SK-N-MC (cell line): ENCODE measurements at regions not wholly inside any gene's neighbourhood (a gene's known extent, or its start where the extent isn't known, plus 50 kb on each side); places are given as distances from the start of the nearest gene placed in this dataset.
"Not testable (repeated sequence)": the region's sequence is repeated elsewhere in the genome, so short reads cannot be mapped to it uniquely, and the experiment has no call there.

Source experiments
- DNase-seq: peaks from one replicate; pipeline ENCODE4 v3.0.0-alpha.2; 2011; ENCODE audit warnings: low read depth, low spot score
- H3K27ac ChIP-seq: fragments of 200-600 bp; sonication (generic); 2 replicates; pipeline ENCODE4 v1.5.1; 2016; ENCODE audit warnings: mixed run types
- H3K36me3 ChIP-seq: fragments of 200-600 bp; sonication (generic); 2 replicates; pipeline ENCODE4 v1.6.1; 2017; ENCODE audit warnings: antibody characterized with exemption, low read length, mixed read lengths; ENCODE audit not compliant: insufficient read depth
- H3K4me3 ChIP-seq: fragments of 200-600 bp; sonication (generic); 2 replicates; pipeline ENCODE4 v1.5.1; 2016
- H3K9ac ChIP-seq: fragments of 200-600 bp; sonication (generic); 2 replicates; pipeline ENCODE4 v1.8.0; 2017; ENCODE audit warnings: mixed run types, mixed read lengths; ENCODE audit not compliant: insufficient read length
- H3K9me3 ChIP-seq: fragments of 200-600 bp; sonication (generic); 2 replicates; pipeline ENCODE4 v1.6.1; 2017; ENCODE audit warnings: low read depth, mild to moderate bottlenecking, antibody characterized with exemption, low read length, moderate library complexity, mixed read lengths
- EZH2 ChIP-seq: fragments of 200-600 bp; sonication (generic); IDR thresholded peaks from one replicate; pipeline ENCODE4 v1.6.1; 2017; ENCODE audit warnings: antibody characterized with exemption
- FOXP2 ChIP-seq: optimal IDR thresholded peaks from 2 replicates; pipeline ENCODE3; 2011; ENCODE audit warnings: mild to moderate bottlenecking, moderate library complexity; ENCODE audit not compliant: insufficient read depth; ENCODE audit errors: extremely low read length, control extremely low read depth
- POLR2AphosphoS5 ChIP-seq: IDR thresholded peaks from 2 replicates; pipeline ENCODE4 v1.6.1; 2012; ENCODE audit warnings: mild to moderate bottlenecking, low read depth, low read length, borderline replicate concordance

GRCh38 chr7:32643194-32643593 lies 147.9 kb downstream of the AVL9 start:
- Histone ChIP-seq H3K9ac (no peak overlapping the region), H3K36me3 (no peaks in the 10 kb centered on the region), H3K9me3 (no peaks in the 10 kb centered on the region), H3K27ac (no peak overlapping the region), H3K4me3 (no peak overlapping the region)
- DNase-seq, result no peak
- TF ChIP-seq EZH2, result no peak
- no peak for TF ChIP-seq POLR2AphosphoS5
- no peak for TF ChIP-seq FOXP2

- Histone ChIP-seq H3K4me3 (no peak overlapping the region), H3K9ac (no peak overlapping the region), H3K36me3 (no peaks in the 10 kb centered on the region), H3K27ac (no peak overlapping the region), H3K9me3 (no peaks in the 10 kb centered on the region)
- no peak for DNase-seq
- no peak for TF ChIP-seq FOXP2
- no peak for TF ChIP-seq EZH2
- TF ChIP-seq POLR2AphosphoS5, result no peak
Observed at GRCh38 chr7:32639122-32639521, 143.8 kb downstream of the AVL9 start.

- not testable (repeated sequence) for H3K9me3 ChIP-seq, H3K9ac ChIP-seq, DNase-seq, H3K27ac ChIP-seq, H3K4me3 ChIP-seq, H3K36me3 ChIP-seq
Observed at GRCh38 chr7:32638479-32639121, 143.3 kb downstream of the AVL9 start.
